GM12864 (cell line): ENCODE measurements at regions not wholly inside any gene's neighbourhood (a gene's known extent, or its start where the extent isn't known, plus 50 kb on each side); places are given as distances from the start of the nearest gene placed in this dataset.

Experiments
- DNase-seq: peaks from one replicate; pipeline ENCODE4 v3.0.0-alpha.2; 2011; ENCODE audit warnings: low read depth
- H3K4me3 ChIP-seq: 2 replicates; pipeline ENCODE4 v1.5.1; 2011; ENCODE audit warnings: mild to moderate bottlenecking, low read depth, low read length, control low read depth
- TF ChIP-seq, protein P1 (sequence below): IDR thresholded peaks from 2 replicates; pipeline ENCODE4 v1.5.1; 2011; ENCODE audit warnings: low read depth, mild to moderate bottlenecking, moderate library complexity, low read length, control low read depth, inconsistent platforms; ENCODE audit errors: missing control alignments

DNA sequence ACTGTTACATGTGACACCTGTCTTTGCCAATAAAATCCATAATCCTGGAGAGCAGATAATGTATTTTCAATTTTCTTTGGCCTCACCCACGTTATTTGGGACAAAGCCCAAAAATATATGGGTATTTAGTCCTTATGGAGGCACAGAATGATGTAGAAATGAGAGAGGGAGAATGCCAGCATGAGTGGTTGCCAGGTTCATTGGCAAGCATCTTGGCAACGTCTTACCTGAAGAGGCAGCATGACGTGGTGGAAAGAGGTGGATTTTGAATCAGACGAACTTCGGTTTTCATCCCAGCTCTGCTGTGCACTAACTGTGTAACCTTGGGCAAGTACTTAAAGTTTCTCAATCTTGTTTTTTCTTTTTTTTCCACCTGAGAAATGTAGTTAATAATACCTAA lies 969.6 kb upstream of the PIK3C3 start:
- DNase-seq: no peak
- TF ChIP-seq, protein P1, sequence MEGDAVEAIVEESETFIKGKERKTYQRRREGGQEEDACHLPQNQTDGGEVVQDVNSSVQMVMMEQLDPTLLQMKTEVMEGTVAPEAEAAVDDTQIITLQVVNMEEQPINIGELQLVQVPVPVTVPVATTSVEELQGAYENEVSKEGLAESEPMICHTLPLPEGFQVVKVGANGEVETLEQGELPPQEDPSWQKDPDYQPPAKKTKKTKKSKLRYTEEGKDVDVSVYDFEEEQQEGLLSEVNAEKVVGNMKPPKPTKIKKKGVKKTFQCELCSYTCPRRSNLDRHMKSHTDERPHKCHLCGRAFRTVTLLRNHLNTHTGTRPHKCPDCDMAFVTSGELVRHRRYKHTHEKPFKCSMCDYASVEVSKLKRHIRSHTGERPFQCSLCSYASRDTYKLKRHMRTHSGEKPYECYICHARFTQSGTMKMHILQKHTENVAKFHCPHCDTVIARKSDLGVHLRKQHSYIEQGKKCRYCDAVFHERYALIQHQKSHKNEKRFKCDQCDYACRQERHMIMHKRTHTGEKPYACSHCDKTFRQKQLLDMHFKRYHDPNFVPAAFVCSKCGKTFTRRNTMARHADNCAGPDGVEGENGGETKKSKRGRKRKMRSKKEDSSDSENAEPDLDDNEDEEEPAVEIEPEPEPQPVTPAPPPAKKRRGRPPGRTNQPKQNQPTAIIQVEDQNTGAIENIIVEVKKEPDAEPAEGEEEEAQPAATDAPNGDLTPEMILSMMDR: no peak
- no peak overlapping the region for H3K4me3 ChIP-seq

DNA sequence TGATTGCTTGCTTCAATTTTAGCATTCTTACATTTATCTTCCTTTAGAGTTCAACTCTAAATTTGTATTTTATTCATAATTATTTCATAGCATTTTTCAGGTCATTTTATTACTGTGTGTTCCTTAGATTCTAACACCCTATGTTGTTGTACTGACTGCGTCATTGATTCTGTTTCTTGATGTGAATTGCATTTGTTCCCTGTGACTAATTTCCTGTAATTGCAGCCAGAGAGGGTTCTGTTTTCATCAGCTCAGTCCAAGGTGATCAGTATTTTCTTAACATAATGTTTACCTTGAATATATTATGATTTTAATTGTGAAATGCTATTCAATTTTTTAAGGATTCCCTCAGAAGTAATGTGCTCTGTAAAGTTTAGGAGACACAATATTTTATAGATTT lies 970.2 kb upstream of the PIK3C3 start:
- no peak overlapping the region for H3K4me3 ChIP-seq
- DNase-seq: no peak
- TF ChIP-seq, protein P1: no peak

DNA sequence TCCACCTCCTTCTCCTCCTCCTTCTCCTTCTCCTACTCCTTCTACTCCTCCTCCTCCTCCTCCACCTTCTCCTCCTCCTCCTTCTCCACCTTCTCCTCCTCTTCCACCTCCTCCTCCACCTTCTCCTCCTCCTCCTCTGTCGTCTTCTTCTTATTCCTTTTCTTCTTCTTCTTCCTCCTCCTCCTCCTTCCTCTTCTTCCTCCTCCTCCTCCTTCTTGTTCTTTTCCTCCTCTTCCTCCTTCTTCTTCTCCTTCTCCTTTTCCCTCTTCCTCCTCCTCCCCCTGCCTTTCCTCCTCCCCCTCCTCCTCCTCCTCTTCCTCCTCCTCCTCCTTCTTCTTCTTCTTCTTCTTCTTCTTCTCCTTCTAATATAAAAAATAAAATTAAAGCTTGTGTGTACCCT lies 971.2 kb upstream of the PIK3C3 start:
- H3K4me3 ChIP-seq: no peak overlapping the region
- TF ChIP-seq, protein P1: no peak
- no peak for DNase-seq

DNA sequence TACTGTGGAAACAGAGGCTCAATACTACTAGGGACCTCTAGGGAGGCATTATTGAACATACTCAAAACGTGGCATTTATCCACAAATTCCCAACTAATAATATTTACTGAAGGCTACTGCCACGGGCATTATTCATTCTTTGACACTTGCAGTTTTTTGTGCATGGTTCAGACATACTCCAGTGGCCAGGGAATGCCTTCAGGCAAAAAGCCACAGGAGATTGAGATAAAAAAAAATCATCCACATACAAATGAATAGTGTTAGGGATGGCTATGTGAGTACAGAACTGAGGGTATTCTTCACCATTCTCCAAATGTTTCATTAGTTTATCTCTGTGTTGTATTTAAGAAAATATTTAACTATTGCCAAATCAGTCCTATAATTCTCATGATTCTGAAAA lies 974.9 kb upstream of the PIK3C3 start:
- DNase-seq: no peak
- TF ChIP-seq, protein P1: no peak
- no peak overlapping the region for H3K4me3 ChIP-seq

DNA sequence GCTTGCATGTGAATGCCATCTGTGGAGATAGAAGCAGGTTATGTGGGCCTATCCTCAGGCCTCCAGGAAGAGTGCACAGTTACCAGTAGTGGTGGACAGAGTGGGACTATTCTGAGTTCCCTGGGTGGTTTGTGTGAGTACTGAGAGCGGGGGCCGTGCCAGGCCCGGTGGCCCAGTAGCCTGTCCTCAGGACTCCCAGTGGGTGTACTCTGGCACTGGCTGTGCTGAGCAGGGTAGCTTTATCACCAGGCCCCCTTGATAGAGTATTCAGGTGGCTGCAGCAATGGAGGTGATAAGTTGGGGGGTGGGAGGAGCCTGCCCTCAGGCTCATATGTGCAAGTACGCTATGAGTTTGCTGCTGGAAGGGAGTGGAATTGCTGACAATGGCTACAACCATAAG lies 979.0 kb upstream of the PIK3C3 start:
- H3K4me3 ChIP-seq: no peak overlapping the region
- TF ChIP-seq, protein P1: no peak
- no peak for DNase-seq

DNA sequence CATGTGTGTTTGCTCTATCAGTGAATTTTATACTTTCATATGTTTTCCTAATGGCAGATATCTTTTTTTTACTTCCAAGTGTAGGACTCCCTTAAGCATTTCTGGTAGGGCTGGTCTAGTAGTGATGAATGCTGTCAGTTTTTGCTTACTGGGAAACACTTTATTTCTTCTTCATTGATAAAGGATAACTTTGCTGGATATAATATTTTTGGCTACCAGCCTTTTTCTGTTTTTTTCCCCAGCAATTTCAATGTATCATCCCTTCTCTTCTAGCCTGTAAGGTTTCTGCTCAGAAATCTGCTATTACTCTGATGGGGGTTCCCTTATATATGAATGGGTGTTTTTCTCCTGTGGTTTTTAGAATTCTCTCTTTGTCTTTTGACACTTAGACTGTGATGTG lies 980.6 kb upstream of the PIK3C3 start:
- no peak for DNase-seq
- no peak overlapping the region for H3K4me3 ChIP-seq
- TF ChIP-seq, protein P1: no peak

DNA sequence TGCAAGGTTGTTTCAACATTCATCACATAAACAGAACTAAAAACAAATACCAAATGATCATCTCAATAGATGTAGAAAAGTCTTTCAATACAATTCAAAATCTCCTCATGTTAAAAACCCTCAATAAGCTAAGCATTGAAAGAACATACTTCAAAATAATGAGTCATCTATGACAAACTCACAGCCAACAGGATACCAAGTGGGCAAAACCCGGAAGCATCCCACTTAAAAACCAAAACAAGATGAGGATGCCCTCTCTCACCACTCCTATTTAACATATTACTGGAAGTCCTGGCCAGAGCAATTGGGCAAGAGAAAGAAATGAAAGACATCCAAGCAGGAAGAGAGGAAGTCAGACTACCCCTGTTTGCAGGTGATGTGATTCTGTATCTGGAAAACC lies 992.2 kb upstream of the PIK3C3 start:
- H3K4me3 ChIP-seq: no peak overlapping the region
- TF ChIP-seq, protein P1: no peak
- DNase-seq: no peak
